Lung (tissue), 11 donors: ENCODE measurements at regions not wholly inside any gene's neighbourhood (a gene's known extent, or its start where the extent isn't known, plus 50 kb on each side); places are given as distances from the start of the nearest gene placed in this dataset.
A peak's percentile ranks its signal among the peaks of the same experiment; 100 is the strongest.

Experiments
- ATAC-seq: fragments of 200-7000 bp; cut with Tn5 transposase; one replicate; pipeline ENCODE4 v1.9.1; 2020; ENCODE audit warnings: moderate number of reproducible peaks; ENCODE audit not compliant: insufficient read depth, low FRiP score
- DNase-seq, 3 donors: peaks; one replicate each; pipeline ENCODE4 v3.0.0-alpha.2; 2013 to 2017
- H3K27ac ChIP-seq, 2 donors: one replicate each; pipeline ENCODE4 v1.5.1; 2013; ENCODE audit warnings: mild to moderate bottlenecking in 2 of 2, moderate library complexity in 2 of 2, control low read depth in 1 of 2, inconsistent platforms in 1 of 2, low read depth in 1 of 2, low read length in 1 of 2
- H3K27me3 ChIP-seq, 3 donors: one replicate each; pipeline ENCODE4 v1.5.1; 2013; ENCODE audit warnings: low read length in 2 of 3; ENCODE audit not compliant: control insufficient read depth in 3 of 3, insufficient read depth in 3 of 3
- H3K36me3 ChIP-seq, 4 donors: one replicate each; pipeline ENCODE4 v1.5.1; 2013; ENCODE audit warnings: low read length in 4 of 4, mild to moderate bottlenecking in 1 of 4, moderate library complexity in 1 of 4; ENCODE audit not compliant: control insufficient read depth in 4 of 4, insufficient read depth in 4 of 4
- H3K4me1 ChIP-seq, 5 donors: one replicate each; pipeline ENCODE4 v1.5.1; 2013; ENCODE audit warnings: low read length in 5 of 5, mild to moderate bottlenecking in 2 of 5, moderate library complexity in 1 of 5; ENCODE audit not compliant: control insufficient read depth in 5 of 5, insufficient read depth in 5 of 5
- H3K4me3 ChIP-seq: one replicate; pipeline ENCODE4 v1.5.1; 2013; ENCODE audit warnings: mild to moderate bottlenecking, control low read depth, moderate library complexity
- H3K9ac ChIP-seq, 2 donors: one replicate each; pipeline ENCODE4 v1.5.1; 2013; ENCODE audit warnings: low read length in 2 of 2, control low read depth in 1 of 2; ENCODE audit not compliant: insufficient read depth in 1 of 2
- H3K9me3 ChIP-seq, 4 donors: one replicate each; pipeline ENCODE4 v1.5.1; 2013; ENCODE audit warnings: low read length in 3 of 4, mild to moderate bottlenecking in 1 of 4, moderate library complexity in 1 of 4; ENCODE audit not compliant: control insufficient read depth in 4 of 4, insufficient read depth in 3 of 4
- WGBS, 2 donors: extraction: QIAGEN DNeasy Blood & Tissue Kit; methylation state at CpG; one replicate each; pipeline ENCODE4 v1.1.7; 2013; 5-methylcytosine and 5-hydroxymethylcytosine counted together
- TF ChIP-seq, protein P1 (sequence below): IDR thresholded peaks from 2 replicates; pipeline ENCODE4 v1.5.1; 2012; ENCODE audit warnings: mild to moderate bottlenecking; ENCODE audit errors: control extremely low read depth, extremely low read depth
- donor health status: control.
- donor health status: control.
- donor health status: Bipolar disorder and iron deficiency.
- donor health status: healthy.
- donor health status: DM: yes; HTN: yes; CAD: no.

DNA sequence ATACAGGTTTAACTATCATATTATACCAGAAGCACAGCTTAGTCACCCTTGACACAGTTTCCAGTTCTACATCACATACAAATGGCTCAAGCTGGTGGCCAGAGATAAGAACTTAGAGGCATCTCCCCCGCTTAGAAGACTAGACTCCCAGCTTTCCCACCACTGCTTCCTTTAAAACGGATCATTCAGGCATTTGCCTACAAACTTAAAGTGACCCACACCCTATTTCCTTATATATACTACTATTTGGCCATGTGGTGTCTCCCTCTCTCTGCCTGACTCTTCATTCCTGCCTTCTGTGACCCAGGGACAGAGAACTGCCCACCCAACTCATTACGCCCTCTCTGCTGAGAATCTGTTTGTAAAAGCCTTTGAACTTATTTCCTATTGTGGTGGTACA, 781.2 kb upstream of the DIAPH2 start:
- DNase-seq: peak in 2 of 3 donors; percentile 27 to 40
- 33 to 47% methylated on average over 3 of the region's 3 CpGs for WGBS, 2 donors
- H3K27me3 ChIP-seq: peaks cover 0 to 15% (median 0%) of the 10 kb centered on the region in 3 donors
- no peak overlapping the region for H3K27ac ChIP-seq
- no peak overlapping the region for H3K9ac ChIP-seq
- no peak overlapping the region for H3K4me3 ChIP-seq
- H3K9me3 ChIP-seq: no peaks in the 10 kb centered on the region
- no peaks in the 10 kb centered on the region for H3K36me3 ChIP-seq
- TF ChIP-seq, protein P1, sequence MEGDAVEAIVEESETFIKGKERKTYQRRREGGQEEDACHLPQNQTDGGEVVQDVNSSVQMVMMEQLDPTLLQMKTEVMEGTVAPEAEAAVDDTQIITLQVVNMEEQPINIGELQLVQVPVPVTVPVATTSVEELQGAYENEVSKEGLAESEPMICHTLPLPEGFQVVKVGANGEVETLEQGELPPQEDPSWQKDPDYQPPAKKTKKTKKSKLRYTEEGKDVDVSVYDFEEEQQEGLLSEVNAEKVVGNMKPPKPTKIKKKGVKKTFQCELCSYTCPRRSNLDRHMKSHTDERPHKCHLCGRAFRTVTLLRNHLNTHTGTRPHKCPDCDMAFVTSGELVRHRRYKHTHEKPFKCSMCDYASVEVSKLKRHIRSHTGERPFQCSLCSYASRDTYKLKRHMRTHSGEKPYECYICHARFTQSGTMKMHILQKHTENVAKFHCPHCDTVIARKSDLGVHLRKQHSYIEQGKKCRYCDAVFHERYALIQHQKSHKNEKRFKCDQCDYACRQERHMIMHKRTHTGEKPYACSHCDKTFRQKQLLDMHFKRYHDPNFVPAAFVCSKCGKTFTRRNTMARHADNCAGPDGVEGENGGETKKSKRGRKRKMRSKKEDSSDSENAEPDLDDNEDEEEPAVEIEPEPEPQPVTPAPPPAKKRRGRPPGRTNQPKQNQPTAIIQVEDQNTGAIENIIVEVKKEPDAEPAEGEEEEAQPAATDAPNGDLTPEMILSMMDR: no peak
- no peak for ATAC-seq
- no peaks in the 10 kb centered on the region for H3K4me1 ChIP-seq

DNA sequence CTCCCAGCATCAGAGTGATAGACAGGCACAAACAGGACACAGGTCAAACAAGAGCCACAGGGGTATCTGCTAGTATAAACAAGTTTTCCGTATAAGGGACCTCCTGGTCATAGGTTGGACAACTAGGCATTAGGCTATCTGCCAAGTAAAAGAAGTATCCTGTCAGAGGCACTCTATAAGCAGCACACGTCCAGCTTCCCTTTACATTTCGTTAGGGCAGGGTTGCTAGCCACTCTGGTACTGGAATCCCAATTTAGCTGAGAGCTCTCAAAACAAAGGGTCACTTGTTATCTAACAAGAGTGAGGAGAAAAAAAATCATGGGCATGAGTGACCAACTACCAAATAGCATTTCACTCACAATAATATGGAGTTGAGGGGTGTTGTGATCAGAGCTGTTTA, 780.7 kb upstream of the DIAPH2 start:
- Histone ChIP-seq H3K9ac (no peak overlapping the region), H3K36me3 (no peaks in the 10 kb centered on the region), H3K27ac (no peak overlapping the region), H3K9me3 (no peaks in the 10 kb centered on the region), H3K4me1 (no peaks in the 10 kb centered on the region), H3K4me3 (no peak overlapping the region), H3K27me3 (peaks cover 0 to 15% (median 0%) of the 10 kb centered on the region in 3 donors)
- TF ChIP-seq, protein P1: no peak
- 47 to 60% methylated on average over 3 of the region's 3 CpGs for WGBS, 2 donors
- DNase-seq (no peak), ATAC-seq (no peak)

DNA sequence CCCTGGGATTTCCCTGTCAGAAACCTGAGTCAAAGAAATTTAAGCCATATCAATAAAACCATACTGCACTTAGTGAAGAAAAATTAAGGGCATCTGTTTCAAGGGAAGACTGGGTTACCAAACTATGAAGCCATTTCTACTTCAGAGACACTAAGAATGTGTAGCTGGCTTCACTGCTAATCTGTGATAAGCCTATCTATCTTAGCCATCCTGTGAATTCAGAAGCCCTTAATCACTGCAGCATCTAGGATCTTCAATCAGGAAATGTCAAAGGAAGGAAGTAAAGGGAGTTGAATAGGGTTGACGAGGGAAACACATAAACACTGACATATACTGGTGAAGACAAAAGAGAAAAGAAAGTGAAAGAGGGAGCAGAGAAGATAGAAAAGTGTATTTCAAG, 777.6 kb upstream of the DIAPH2 start:
- DNase-seq (no peak), ATAC-seq (no peak)
- peaks cover 0 to 15% (median 0%) of the 10 kb centered on the region in 3 donors for H3K27me3 ChIP-seq
- H3K4me3 ChIP-seq: no peak overlapping the region
- no peaks in the 10 kb centered on the region for H3K9me3 ChIP-seq
- no peak overlapping the region for H3K27ac ChIP-seq
- TF ChIP-seq, protein P1: no peak
- WGBS, 2 donors: 23 to 25% methylated on average over 1 of the region's 1 CpG
- H3K9ac ChIP-seq: no peak overlapping the region
- no peaks in the 10 kb centered on the region for H3K4me1 ChIP-seq
- no peaks in the 10 kb centered on the region for H3K36me3 ChIP-seq

DNA sequence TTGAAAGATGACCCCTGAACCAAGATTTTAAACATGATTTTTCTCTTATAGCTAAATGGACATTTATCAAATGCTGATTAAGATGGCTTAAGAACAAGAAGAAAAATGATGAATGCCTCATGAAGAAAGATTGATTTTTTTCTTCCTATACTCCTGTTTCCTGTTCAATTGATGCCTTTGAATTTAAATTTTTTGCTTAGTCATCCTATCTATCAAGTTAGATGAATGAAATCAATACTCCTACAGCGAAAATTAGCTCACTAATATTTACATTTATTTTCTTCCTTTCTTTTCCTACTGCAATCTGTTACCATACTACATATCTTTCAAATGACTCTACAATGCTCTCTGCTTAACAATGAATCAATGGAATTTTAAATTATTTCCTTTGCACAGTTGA, 773.6 kb upstream of the DIAPH2 start:
- H3K36me3 ChIP-seq: no peaks in the 10 kb centered on the region
- H3K4me3 ChIP-seq: no peak overlapping the region
- 48 to 75% methylated on average over 1 of the region's 1 CpG for WGBS, 2 donors
- TF ChIP-seq, protein P1: no peak
- DNase-seq (no peak), ATAC-seq (no peak)
- no peak overlapping the region for H3K9ac ChIP-seq
- H3K27me3 ChIP-seq: peaks cover 0 to 10% (median 0%) of the 10 kb centered on the region in 3 donors
- no peaks in the 10 kb centered on the region for H3K9me3 ChIP-seq
- H3K27ac ChIP-seq: no peak overlapping the region
- no peaks in the 10 kb centered on the region for H3K4me1 ChIP-seq
